BLaER1 (cell line): ENCODE measurements at regions not wholly inside any gene's neighbourhood (a gene's known extent, or its start where the extent isn't known, plus 50 kb on each side); places are given as distances from the start of the nearest gene placed in this dataset.
"Not testable (repeated sequence)": the region's sequence is repeated elsewhere in the genome, so short reads cannot be mapped to it uniquely, and the experiment has no call there.

ENCODE experiments used
- H3K27ac ChIP-seq: shearing (Covaris generic); formaldehyde crosslinking; 2 replicates; pipeline ENCODE4 v1.8.1; 2022
- H3K27me3 ChIP-seq: shearing (Covaris generic); formaldehyde crosslinking; 2 replicates; pipeline ENCODE4 v1.8.1; 2022
- H3K36me3 ChIP-seq: shearing (Covaris generic); formaldehyde crosslinking; 2 replicates; pipeline ENCODE4 v1.8.1; 2022
- H3K4me1 ChIP-seq: shearing (Covaris generic); formaldehyde crosslinking; 2 replicates; pipeline ENCODE4 v1.8.1; 2022
- H3K4me2 ChIP-seq: shearing (Covaris generic); formaldehyde crosslinking; 2 replicates; pipeline ENCODE4 v1.8.1; 2022
- H3K4me3 ChIP-seq: shearing (Covaris generic); formaldehyde crosslinking; 2 replicates; pipeline ENCODE4 v1.8.1; 2022
- H3K9ac ChIP-seq: shearing (Covaris generic); formaldehyde crosslinking; 2 replicates; pipeline ENCODE4 v1.8.1; 2022
- H3K9me3 ChIP-seq: shearing (Covaris generic); formaldehyde crosslinking; 2 replicates; pipeline ENCODE4 v1.8.1; 2022
- H4K20me1 ChIP-seq: shearing (Covaris generic); formaldehyde crosslinking; 2 replicates; pipeline ENCODE4 v1.8.1; 2022
- Cebpa-rat ChIP-seq: shearing (Covaris generic); IDR thresholded peaks from 2 replicates; pipeline ENCODE4 v1.8.1; 2022

- Histone ChIP-seq H3K9ac (no peak overlapping the region), H3K4me2 (no peak overlapping the region), H3K4me1 (no peaks in the 10 kb centered on the region), H3K27me3 (no peaks in the 10 kb centered on the region), H3K27ac (no peak overlapping the region), H3K36me3 (no peaks in the 10 kb centered on the region), H3K4me3 (no peak overlapping the region), H4K20me1 (no peaks in the 10 kb centered on the region), H3K9me3 (no peaks in the 10 kb centered on the region)
- no peak for TF ChIP-seq Cebpa-rat
These were observed 86.2 kb upstream of the SAMSN1 start for GRCh38 chr21:14632359-14632758.

- H3K27ac ChIP-seq = no peak overlapping the region
- no peak overlapping the region for H3K4me2 ChIP-seq
- no peaks in the 10 kb centered on the region for H3K36me3 ChIP-seq
- no peaks in the 10 kb centered on the region for H3K27me3 ChIP-seq
- H3K9ac ChIP-seq = no peak overlapping the region
- no peaks in the 10 kb centered on the region for H3K9me3 ChIP-seq
- H4K20me1 ChIP-seq = no peaks in the 10 kb centered on the region
- no peak for TF ChIP-seq Cebpa-rat
- no peak overlapping the region for H3K4me3 ChIP-seq
- H3K4me1 ChIP-seq = no peaks in the 10 kb centered on the region
These were observed 84.5 kb upstream of the SAMSN1 start for GRCh38 chr21:14630556-14631069.

GRCh38 chr21:14629461-14629860 lies 83.3 kb upstream of the SAMSN1 start:
- Histone ChIP-seq H4K20me1 (no peaks in the 10 kb centered on the region), H3K9ac (no peak overlapping the region), H3K4me1 (no peaks in the 10 kb centered on the region), H3K9me3 (no peaks in the 10 kb centered on the region), H3K4me3 (no peak overlapping the region), H3K27me3 (no peaks in the 10 kb centered on the region), H3K27ac (no peak overlapping the region), H3K36me3 (no peaks in the 10 kb centered on the region), H3K4me2 (no peak overlapping the region)
- TF ChIP-seq Cebpa-rat = no peak

- not testable (repeated sequence) for H3K9ac ChIP-seq, H3K4me1 ChIP-seq, H3K27me3 ChIP-seq, H3K27ac ChIP-seq, H3K36me3 ChIP-seq, H3K9me3 ChIP-seq, H3K4me2 ChIP-seq, H4K20me1 ChIP-seq, H3K4me3 ChIP-seq
These were observed 77.0 kb upstream of the SAMSN1 start for GRCh38 chr21:14623079-14623478.

GRCh38 chr21:14620152-14620551 lies 74.0 kb upstream of the SAMSN1 start:
- H3K4me2 ChIP-seq = no peak overlapping the region
- no peak overlapping the region for H3K27ac ChIP-seq
- H3K27me3 ChIP-seq = no peaks in the 10 kb centered on the region
- no peaks in the 10 kb centered on the region for H3K36me3 ChIP-seq
- H3K9me3 ChIP-seq = 0 out of 2 replicates have a peak, but pooled peaks cover 8% of the 10 kb centered on the region
- no peak overlapping the region for H3K4me3 ChIP-seq
- peaks cover 9% of the 10 kb centered on the region for H3K4me1 ChIP-seq
- no peaks in the 10 kb centered on the region for H4K20me1 ChIP-seq
- H3K9ac ChIP-seq = no peak overlapping the region
- TF ChIP-seq Cebpa-rat = no peak

GRCh38 chr21:14617871-14618270 lies 71.8 kb upstream of the SAMSN1 start:
- Histone ChIP-seq H3K4me2 (no peak overlapping the region), H3K27me3 (no peaks in the 10 kb centered on the region), H4K20me1 (no peaks in the 10 kb centered on the region), H3K9ac (no peak overlapping the region), H3K9me3 (0 out of 2 replicates have a peak, but pooled peaks cover 8% of the 10 kb centered on the region), H3K4me3 (no peak overlapping the region), H3K36me3 (no peaks in the 10 kb centered on the region), H3K27ac (no peak overlapping the region), H3K4me1 (peaks cover 9% of the 10 kb centered on the region)
- no peak for TF ChIP-seq Cebpa-rat

- no peaks in the 10 kb centered on the region for H4K20me1 ChIP-seq
- H3K4me3 ChIP-seq = no peak overlapping the region
- H3K9ac ChIP-seq = no peak overlapping the region
- 0 out of 2 replicates have a peak, but pooled peaks cover 8% of the 10 kb centered on the region for H3K9me3 ChIP-seq
- H3K36me3 ChIP-seq = no peaks in the 10 kb centered on the region
- H3K27ac ChIP-seq = no peak overlapping the region
- H3K4me2 ChIP-seq = no peak overlapping the region
- TF ChIP-seq Cebpa-rat = no peak
- no peaks in the 10 kb centered on the region for H3K27me3 ChIP-seq
- peaks cover 9% of the 10 kb centered on the region for H3K4me1 ChIP-seq
These were observed 70.9 kb upstream of the SAMSN1 start for GRCh38 chr21:14617040-14617393.

GRCh38 chr21:14616380-14617039 lies 70.4 kb upstream of the SAMSN1 start:
- Histone ChIP-seq H4K20me1 (no peaks in the 10 kb centered on the region), H3K9me3 (0 out of 2 replicates have a peak, but pooled peaks cover 4% of the 10 kb centered on the region), H3K27ac (no peak overlapping the region), H3K4me3 (no peak overlapping the region), H3K36me3 (no peaks in the 10 kb centered on the region), H3K27me3 (no peaks in the 10 kb centered on the region), H3K4me2 (no peak overlapping the region), H3K9ac (no peak overlapping the region), H3K4me1 (peaks cover 9% of the 10 kb centered on the region)
- TF ChIP-seq Cebpa-rat = no peak

GRCh38 chr21:14615359-14615974 lies 69.4 kb upstream of the SAMSN1 start:
- H3K4me1 ChIP-seq = peaks cover 9% of the 10 kb centered on the region
- H3K36me3 ChIP-seq = no peaks in the 10 kb centered on the region
- no peaks in the 10 kb centered on the region for H3K27me3 ChIP-seq
- no peak overlapping the region for H3K27ac ChIP-seq
- TF ChIP-seq Cebpa-rat = no peak
- H3K4me3 ChIP-seq = no peak overlapping the region
- no peak overlapping the region for H3K9ac ChIP-seq
- H3K9me3 ChIP-seq = no peaks in the 10 kb centered on the region
- H3K4me2 ChIP-seq = no peak overlapping the region
- H4K20me1 ChIP-seq = no peaks in the 10 kb centered on the region

GRCh38 chr21:14614287-14614686 lies 68.2 kb upstream of the SAMSN1 start:
- no peak overlapping the region for H3K27ac ChIP-seq

More at GRCh38 chr21:14614287-14614686, 68.2 kb upstream of the SAMSN1 start:
- H3K9ac ChIP-seq = no peak overlapping the region
- H3K4me2 ChIP-seq = no peak overlapping the region
- TF ChIP-seq Cebpa-rat = no peak
- no peaks in the 10 kb centered on the region for H3K27me3 ChIP-seq
- H3K4me3 ChIP-seq = no peak overlapping the region
- H4K20me1 ChIP-seq = no peaks in the 10 kb centered on the region
- H3K9me3 ChIP-seq = no peaks in the 10 kb centered on the region; the same call in 1 of the 2 replicates
- H3K36me3 ChIP-seq = no peaks in the 10 kb centered on the region
- peaks cover 9% of the 10 kb centered on the region for H3K4me1 ChIP-seq
